Sigmoid colon (tissue), 6 donors: ENCODE measurements at regions not wholly inside any gene's neighbourhood (a gene's known extent, or its start where the extent isn't known, plus 50 kb on each side); places are given as distances from the start of the nearest gene placed in this dataset.

ENCODE experiments used
- DNase-seq: peaks from one replicate; pipeline ENCODE4 v3.0.0-alpha.2; 2019
- H3K27ac ChIP-seq, 4 donors: fragments of 200-600 bp; sonication (generic); one replicate each; pipeline ENCODE4 v1.5.1; 2016 to 2019; ENCODE audit warnings: mild to moderate bottlenecking in 1 of 4
- H3K27me3 ChIP-seq, 3 donors: fragments of 200-600 bp; sonication (generic); one replicate each; pipeline ENCODE4 v1.5.1; 2019; ENCODE audit warnings: mild to moderate bottlenecking in 1 of 3
- H3K36me3 ChIP-seq, 4 donors: fragments of 200-600 bp; sonication (generic); one replicate each; pipeline ENCODE4 v1.5.1; 2016 to 2019
- H3K4me1 ChIP-seq, 4 donors: fragments of 200-600 bp; sonication (generic); one replicate each; pipeline ENCODE4 v1.5.1; 2017 to 2019
- H3K4me3 ChIP-seq, 4 donors: fragments of 200-600 bp; sonication (generic); one replicate each; pipeline ENCODE4 v1.5.1; 2017 to 2019; ENCODE audit warnings: mild to moderate bottlenecking in 2 of 4, moderate library complexity in 1 of 4
- H3K9me3 ChIP-seq, 4 donors: fragments of 200-600 bp in 3 of 4; sonication (generic) in 3 of 4; one replicate each; pipeline versions ENCODE4 v1.5.1 to v1.6.1; 2013 to 2019
- EP300 ChIP-seq, 4 donors: sonication (generic); formaldehyde crosslinking; IDR thresholded peaks; one replicate each; pipeline ENCODE4 v1.6.1; 2017; ENCODE audit warnings: antibody characterized with exemption in 4 of 4
- POLR2A ChIP-seq, 2 donors: fragments of 450-650 bp; IDR thresholded peaks; one replicate each; pipeline ENCODE4 v1.6.1; 2016; ENCODE audit warnings: antibody characterized with exemption in 2 of 2, mild to moderate bottlenecking in 2 of 2, moderate library complexity in 2 of 2
- POLR2AphosphoS5 ChIP-seq, 4 donors: sonication (generic); formaldehyde crosslinking; IDR thresholded peaks; one replicate each; pipeline ENCODE4 v1.6.1; 2017; ENCODE audit warnings: antibody characterized with exemption in 4 of 4
- WGBS, 2 donors: extraction: QIAGEN DNeasy Blood & Tissue Kit; methylation state at CpG; one replicate each; pipeline ENCODE4 v1.1.7; 2013; 5-methylcytosine and 5-hydroxymethylcytosine counted together
- intact Hi-C: fragments of 100-400 bp; cut with DNase I; formaldehyde crosslinking; loops from one replicate; pipeline ENCODE4 v1.15.1; 2023
- TF ChIP-seq, protein P1 (sequence below), 4 experiments: fragments of 450-650 bp in 3 of 4; fragments of 200-600 bp in 1 of 4; IDR thresholded peaks; one replicate each; pipeline ENCODE4 v1.5.1; 2016 to 2019; ENCODE audit warnings: antibody characterized with exemption in 4 of 4, mild to moderate bottlenecking in 3 of 4, moderate library complexity in 2 of 4
- donor health status: healthy with polysubstance abuse.
- donor health status: healthy.

DNA sequence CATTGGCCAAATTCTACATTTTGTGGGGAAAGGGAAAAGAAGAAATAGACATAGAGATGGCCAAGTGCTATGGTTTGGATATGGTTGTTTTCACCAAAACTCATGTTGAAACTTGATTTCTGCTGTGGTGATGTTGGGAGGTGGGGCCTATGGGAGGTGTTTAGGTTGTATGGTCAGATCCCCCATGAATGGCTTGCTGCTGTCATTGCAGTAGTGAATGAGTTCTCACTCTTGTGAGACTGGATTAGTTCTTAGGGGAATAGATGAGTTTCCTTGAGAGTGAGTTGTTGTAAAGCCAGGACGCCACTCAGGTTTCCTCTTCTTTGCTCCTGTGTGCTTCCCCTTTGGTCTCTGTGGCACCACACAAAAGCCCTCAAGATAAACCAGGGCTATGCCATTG, 242.6 kb upstream of the RFC3 start:
- 68 to 92% methylated on average over 1 of the region's 1 CpG for WGBS, 2 donors
- no peak for TF ChIP-seq EP300 (IDR thresholded peaks at IDR 0.05)
- peaks cover 0 to 1% (median 0%) of the 10 kb centered on the region in 4 donors for H3K9me3 ChIP-seq
- peaks cover 0 to 6% (median 5%) of the 10 kb centered on the region in 4 donors for H3K4me1 ChIP-seq
- intact Hi-C loops = no loop called here
- no peaks in the 10 kb centered on the region for H3K27me3 ChIP-seq
- no peaks in the 10 kb centered on the region for H3K36me3 ChIP-seq
- H3K4me3 ChIP-seq = no peak overlapping the region
- no peak for DNase-seq
- H3K27ac ChIP-seq = no peak overlapping the region

- TF ChIP-seq POLR2A (IDR thresholded peaks at IDR 0.05) (no peak), POLR2AphosphoS5 (IDR thresholded peaks at IDR 0.05) (no peak), EP300 (IDR thresholded peaks at IDR 0.05) (no peak)
- TF ChIP-seq, protein P1, sequence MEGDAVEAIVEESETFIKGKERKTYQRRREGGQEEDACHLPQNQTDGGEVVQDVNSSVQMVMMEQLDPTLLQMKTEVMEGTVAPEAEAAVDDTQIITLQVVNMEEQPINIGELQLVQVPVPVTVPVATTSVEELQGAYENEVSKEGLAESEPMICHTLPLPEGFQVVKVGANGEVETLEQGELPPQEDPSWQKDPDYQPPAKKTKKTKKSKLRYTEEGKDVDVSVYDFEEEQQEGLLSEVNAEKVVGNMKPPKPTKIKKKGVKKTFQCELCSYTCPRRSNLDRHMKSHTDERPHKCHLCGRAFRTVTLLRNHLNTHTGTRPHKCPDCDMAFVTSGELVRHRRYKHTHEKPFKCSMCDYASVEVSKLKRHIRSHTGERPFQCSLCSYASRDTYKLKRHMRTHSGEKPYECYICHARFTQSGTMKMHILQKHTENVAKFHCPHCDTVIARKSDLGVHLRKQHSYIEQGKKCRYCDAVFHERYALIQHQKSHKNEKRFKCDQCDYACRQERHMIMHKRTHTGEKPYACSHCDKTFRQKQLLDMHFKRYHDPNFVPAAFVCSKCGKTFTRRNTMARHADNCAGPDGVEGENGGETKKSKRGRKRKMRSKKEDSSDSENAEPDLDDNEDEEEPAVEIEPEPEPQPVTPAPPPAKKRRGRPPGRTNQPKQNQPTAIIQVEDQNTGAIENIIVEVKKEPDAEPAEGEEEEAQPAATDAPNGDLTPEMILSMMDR (IDR thresholded peaks at IDR 0.05) = no peak
- Histone ChIP-seq H3K4me1 (peaks cover 0 to 6% (median 5%) of the 10 kb centered on the region in 4 donors), H3K36me3 (no peaks in the 10 kb centered on the region), H3K27me3 (no peaks in the 10 kb centered on the region), H3K9me3 (peaks cover 0 to 1% (median 0%) of the 10 kb centered on the region in 4 donors), H3K27ac (no peak overlapping the region), H3K4me3 (no peak overlapping the region)
- DNase-seq = no peak
- WGBS, 2 donors = 40 to 63% methylated on average over 2 of the region's 2 CpGs
- intact Hi-C loops = no loop called here
Measured at GRCh38 chr13:33577007-33577406, 240.9 kb upstream of the RFC3 start.

DNA sequence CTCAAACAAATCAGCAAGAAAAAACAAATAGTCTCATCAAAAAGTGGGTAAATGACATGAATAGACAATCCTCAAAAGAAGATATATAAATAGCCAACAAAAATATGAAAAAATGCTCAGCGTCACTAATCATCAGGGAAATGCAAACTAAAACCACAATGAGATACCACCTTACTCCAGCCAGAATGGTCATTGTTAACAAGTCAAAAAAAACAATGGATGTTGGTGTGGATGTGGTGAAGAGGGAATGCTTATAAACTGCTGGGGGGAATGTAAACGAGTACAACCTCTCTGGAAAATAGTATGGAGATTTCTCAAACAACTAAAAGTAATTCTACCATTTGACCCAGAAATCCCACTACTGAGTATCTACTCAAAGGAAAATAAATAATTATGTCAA, 239.2 kb upstream of the RFC3 start:
- Histone ChIP-seq H3K4me1 (peaks cover 0 to 6% (median 5%) of the 10 kb centered on the region in 4 donors), H3K36me3 (no peaks in the 10 kb centered on the region), H3K27ac (no peak overlapping the region), H3K27me3 (no peaks in the 10 kb centered on the region), H3K4me3 (no peak overlapping the region), H3K9me3 (no peaks in the 10 kb centered on the region)
- 71 to 91% methylated on average over 2 of the region's 2 CpGs for WGBS, 2 donors
- TF ChIP-seq POLR2A (IDR thresholded peaks at IDR 0.05) (no peak), EP300 (IDR thresholded peaks at IDR 0.05) (no peak), POLR2AphosphoS5 (IDR thresholded peaks at IDR 0.05) (no peak)
- TF ChIP-seq, protein P1 (IDR thresholded peaks at IDR 0.05) = no peak
- intact Hi-C loops = no loop called here
- DNase-seq = no peak

GRCh38 chr13:33582121-33582520, 235.8 kb upstream of the RFC3 start:
- 83 to 90% methylated on average over 4 of the region's 4 CpGs for WGBS, 2 donors
- TF ChIP-seq POLR2AphosphoS5 (IDR thresholded peaks at IDR 0.05) (no peak), EP300 (IDR thresholded peaks at IDR 0.05) (no peak), POLR2A (IDR thresholded peaks at IDR 0.05) (no peak)
- TF ChIP-seq, protein P1 (IDR thresholded peaks at IDR 0.05) = no peak

GRCh38 chr13:33583398-33583797, 234.6 kb upstream of the RFC3 start:
- Histone ChIP-seq H3K9me3 (no peaks in the 10 kb centered on the region), H3K27ac (no peak overlapping the region), H3K27me3 (no peaks in the 10 kb centered on the region), H3K36me3 (no peaks in the 10 kb centered on the region), H3K4me3 (no peak overlapping the region), H3K4me1 (no peaks in the 10 kb centered on the region)
- 89 to 92% methylated on average over 2 of the region's 2 CpGs for WGBS, 2 donors
- DNase-seq = no peak
- no peak for TF ChIP-seq POLR2AphosphoS5 (IDR thresholded peaks at IDR 0.05)
- no peak for TF ChIP-seq EP300 (IDR thresholded peaks at IDR 0.05)
- TF ChIP-seq POLR2A (IDR thresholded peaks at IDR 0.05) = no peak
- TF ChIP-seq, protein P1 (IDR thresholded peaks at IDR 0.05) = no peak
- intact Hi-C loops = no loop called here

More at GRCh38 chr13:33582121-33582520, 235.8 kb upstream of the RFC3 start:
- Histone ChIP-seq H3K4me1 (peaks cover 0 to 4% (median 4%) of the 10 kb centered on the region in 4 donors), H3K36me3 (no peaks in the 10 kb centered on the region), H3K9me3 (no peaks in the 10 kb centered on the region), H3K27me3 (no peaks in the 10 kb centered on the region), H3K4me3 (no peak overlapping the region), H3K27ac (no peak overlapping the region)
- intact Hi-C loops = no loop called here
- DNase-seq = no peak
